G401.6 (cell line): ENCODE measurements at regions not wholly inside any gene's neighbourhood (a gene's known extent, or its start where the extent isn't known, plus 50 kb on each side); places are given as distances from the start of the nearest gene placed in this dataset.
"Not testable (repeated sequence)": the region's sequence is repeated elsewhere in the genome, so short reads cannot be mapped to it uniquely, and the experiment has no call there.

ENCODE experiments used
- FAIRE-seq: peaks from 2 replicates; lab custom pipeline; 2012; peaks lifted over from hg19 to GRCh38; lab: Jason Lieb, UNC

DNA sequence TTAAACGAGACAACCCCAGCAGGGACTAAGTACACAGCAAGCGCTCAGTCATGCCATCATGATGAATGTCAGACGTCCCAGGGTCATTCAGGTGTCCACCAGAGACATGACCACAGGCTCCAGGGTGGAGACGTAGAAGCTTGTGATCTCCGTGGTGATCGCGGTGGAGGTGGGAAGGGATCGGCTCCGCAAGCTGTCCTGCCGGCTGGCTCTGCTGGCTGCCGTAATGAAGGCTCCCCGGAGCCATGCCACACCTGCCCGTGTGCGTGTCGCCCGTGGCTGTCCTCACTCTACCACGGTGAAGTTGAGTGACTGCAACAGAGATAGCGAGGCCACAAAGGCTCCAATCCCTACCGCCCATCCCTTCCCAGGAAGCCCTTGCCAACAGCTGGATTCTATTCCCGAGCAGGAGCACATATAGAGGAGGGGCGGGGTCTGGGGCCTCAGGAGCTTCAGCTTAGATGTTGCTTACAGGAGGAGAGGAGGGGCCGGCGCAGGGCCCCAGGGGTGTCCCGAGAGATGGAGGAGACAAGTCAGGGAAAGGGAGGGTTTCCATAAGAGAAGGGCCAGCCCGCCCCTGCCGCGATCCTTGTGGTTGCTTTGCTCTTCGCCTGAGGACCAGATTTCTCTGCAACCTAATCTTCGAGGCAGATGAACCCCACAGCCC lies 332.6 kb upstream of the SFSWAP start:
- no peak for FAIRE-seq

DNA sequence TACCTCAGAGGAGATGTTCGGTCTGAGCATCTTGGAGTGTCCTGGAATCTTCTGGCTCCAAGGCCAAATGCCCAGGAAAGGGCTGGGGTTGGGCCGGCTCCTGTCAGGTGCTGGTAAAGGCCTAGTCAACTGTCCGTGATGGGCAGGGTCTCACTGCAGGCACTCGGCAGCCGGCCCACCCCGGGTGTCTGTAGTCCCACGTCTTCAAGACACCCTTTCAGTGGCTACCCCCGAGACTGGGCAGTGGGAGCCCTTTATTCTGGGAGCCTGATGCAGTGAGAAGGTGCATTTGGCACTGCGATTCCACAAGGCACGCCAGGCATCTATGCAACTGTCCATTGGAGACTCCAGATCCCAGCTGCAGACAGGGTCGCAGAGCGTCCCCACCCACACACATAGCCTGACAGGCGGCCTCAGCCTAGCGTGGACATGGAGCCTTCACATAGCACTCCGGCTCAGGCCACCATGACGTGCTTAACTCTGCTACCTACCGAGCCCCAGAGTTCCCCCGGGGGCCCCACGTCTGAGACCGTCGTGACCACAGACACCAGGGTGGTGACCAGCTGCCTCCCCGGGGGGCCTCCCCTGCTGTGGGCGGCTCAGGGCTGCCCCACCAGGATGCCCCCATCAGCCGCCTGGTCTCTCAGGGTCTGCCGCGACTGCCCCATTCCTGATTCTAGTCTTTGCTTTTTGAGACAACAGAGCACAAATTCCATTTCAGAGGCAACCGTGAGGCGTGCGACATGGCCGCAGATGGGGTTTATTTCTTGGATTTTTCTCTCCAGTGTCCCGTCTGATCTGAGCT lies 331.8 kb upstream of the SFSWAP start:
- no peak for FAIRE-seq

DNA sequence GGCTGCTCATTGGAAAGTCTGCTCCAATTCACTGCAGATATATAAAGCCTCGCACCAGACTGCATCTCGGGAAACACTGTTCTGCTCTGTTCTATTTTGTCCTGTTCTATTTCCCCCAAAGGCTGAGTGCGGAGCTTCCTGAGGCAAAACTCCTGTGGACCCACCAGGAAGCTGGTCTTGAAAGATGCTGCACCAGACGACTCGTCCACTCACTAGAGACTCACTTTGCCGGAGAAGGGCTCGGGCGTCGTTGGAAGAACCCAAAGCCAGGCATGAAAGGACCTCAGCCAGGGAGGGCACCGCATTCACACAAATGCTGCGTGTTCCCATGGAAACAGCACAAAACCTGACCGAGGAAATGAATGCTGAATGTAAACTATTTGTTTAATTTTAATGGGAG lies 331.2 kb upstream of the SFSWAP start:
- no peak for FAIRE-seq

DNA sequence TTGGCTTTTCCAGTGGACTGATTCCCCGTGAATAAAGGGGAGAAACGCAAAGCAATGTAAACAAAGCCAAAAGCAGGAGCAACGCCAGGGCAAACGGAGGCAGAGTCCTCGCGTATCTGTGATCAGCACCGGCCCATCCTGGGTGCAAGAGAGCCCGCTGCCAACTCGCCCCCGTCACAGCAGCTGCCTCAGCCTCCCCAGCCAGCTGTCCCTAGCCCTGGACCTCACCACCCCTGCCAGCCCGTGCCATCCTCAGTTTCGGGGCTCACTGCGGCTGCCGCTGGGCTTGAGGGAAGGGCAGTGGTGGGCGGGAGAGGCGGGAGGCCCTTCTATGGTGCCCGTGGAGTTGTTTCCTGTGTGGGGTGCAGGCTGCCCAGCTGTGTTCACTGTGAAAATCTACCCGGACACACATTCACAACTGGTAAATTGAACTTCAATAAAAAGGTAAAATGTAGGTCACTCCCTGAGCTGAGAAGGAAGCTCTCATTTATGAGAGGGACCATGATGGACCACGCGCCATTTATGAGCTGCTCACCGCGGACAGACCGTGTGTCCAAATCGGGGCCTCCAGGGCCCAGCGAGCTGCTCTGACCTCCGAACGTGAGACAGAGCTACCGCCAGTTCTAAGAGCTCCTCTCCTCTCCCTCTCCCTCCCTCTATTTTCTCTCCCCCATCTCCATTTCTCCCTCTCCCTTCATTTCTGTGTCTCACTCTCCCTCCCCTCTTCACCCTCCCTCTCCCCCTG lies 330.5 kb upstream of the SFSWAP start:
- FAIRE-seq, result no peak

DNA sequence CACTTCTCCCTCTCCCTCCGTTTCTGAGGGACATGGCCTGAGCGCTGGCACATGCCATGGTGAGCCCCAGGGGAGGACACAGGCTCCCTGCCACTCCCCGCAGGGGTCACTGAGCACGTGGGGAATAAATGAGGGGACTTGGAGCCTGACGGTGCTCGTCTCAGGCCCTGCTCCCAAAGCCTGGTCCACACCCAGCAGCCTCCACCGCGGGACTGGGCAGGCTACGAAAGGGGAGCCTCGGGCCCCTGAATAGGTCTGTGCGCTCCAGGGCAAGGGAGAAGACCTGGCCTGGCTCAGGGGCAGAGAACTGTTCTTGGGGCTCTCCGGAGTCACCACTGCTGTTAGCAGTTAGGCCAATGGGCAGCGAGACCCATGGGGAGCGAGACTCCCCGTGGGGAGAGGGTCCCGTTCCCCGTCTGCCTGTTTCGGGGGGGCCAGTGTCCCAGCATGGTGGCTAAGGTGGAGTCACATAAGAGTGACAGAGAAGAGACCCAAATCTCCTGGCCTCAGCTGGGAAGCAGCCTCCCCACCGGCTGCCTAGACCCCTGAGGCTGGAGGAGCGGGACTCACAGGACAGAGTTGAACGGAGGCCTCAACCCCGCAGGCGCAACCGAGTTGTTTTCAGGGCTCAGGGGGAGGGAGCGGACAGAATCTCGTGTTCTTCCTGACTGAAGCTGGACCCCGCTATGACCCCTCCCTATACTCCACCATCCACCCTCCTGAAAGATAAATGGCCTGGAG lies 329.8 kb upstream of the SFSWAP start:
- FAIRE-seq, result no peak

DNA sequence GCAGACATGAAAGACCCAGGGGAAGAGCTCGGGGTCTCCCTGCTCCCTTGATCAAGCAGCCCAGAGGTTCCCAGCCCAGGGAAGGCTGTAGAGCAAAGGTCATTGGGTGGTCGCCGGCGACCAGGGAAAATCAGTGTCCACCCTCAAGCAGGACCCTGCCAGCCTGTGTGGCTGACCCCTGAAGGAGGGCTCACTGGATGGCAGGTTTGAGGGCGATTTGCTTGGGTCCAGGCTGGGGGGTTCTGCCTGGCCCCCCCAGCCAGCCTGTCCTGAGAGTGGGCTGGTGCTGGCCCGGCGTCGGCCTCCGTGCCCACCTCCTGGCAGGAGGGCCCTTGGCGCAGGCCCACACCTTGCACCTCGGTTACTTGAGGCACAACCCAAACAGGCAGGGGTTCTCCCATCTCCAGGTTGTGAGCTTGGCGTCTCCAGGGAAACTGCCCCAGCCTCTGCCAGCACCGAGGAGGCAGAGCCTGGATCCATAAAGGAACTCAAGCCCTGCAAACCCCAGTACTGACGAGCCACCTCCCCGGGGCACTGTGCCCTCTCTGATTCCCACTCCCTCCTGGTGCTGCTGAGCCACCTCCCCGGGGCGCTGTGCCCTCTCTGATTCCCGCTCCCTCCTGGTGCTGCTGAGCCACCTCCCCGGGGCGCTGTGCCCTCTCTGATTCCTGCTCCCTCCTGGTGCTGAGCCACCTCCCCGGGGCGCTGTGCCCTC lies 329.0 kb upstream of the SFSWAP start:
- FAIRE-seq, result no peak

DNA sequence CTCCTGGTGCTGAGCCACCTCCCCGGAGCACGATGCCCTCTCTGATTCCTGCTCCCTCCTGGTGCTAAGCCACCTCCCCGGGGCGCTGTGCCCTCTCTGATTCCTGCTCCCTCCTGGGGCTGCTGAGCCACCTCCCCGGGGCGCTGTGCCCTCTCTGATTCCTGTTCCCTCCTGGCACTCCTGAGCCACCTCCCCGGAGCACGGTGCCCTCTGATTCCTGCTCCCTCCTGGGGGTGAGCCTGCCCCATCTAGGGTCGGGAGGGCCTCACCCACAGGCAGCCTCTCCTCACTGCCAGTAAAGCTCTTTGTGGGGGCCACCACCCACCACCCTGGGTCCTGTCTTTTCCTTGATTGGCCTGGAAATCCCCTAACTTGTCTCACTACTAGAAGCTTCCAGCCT lies 327.6 kb upstream of the SFSWAP start:
- FAIRE-seq, result no peak

DNA sequence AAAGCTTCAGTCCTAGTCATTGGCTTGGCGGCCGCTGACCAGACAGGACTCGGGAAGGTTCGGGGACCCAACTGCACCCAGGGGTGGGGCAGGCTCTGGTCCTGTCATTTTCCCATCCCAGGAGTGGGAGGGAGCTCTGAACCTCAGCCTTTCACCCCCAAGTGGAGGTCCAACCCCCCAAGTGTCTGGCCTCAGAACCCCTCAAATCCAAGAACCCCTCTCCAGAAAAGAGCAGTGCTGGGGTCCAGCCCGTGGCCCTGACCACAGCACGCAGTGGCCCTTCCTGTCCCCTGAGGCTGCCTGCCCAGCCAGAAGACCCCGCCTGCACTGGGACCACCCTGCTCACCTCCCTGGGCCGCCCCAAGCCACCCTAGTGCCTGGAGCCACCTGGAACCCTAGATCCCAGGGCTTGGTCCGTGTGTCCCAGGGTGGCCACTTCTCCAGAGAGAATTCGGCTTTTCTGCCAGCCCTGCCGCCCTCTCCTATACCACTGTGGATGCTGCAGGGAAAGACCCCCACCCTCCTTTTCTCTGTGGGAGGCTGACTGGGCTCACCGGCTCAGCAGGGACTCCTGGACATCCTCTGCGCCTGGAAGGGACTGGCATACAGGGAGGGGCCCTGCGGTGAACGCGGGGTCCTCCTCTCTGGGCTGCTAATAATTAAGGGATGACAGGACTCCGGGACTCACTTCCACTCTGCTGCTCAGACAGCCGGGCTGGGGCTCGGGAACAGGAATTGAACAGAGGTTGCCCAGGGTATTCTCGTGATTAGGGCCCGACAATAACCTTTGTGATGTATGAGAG lies 326.9 kb upstream of the SFSWAP start:
- no peak for FAIRE-seq

DNA sequence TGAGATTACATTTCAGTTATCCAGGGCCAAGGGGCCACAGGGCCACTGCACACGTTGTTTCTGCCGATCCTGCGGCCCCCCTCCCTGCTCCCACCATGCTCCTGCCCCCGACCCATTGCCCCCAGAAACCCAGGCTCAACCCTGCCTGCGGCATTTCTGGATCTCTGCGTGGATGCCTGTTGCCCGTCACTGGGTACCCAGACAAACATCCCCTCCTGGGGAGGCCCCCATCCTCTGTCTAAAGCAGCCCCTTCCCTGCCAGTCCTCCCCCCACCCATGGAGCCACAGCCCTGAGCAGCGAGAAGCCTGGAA lies 326.4 kb upstream of the SFSWAP start:
- FAIRE-seq, result no peak

DNA sequence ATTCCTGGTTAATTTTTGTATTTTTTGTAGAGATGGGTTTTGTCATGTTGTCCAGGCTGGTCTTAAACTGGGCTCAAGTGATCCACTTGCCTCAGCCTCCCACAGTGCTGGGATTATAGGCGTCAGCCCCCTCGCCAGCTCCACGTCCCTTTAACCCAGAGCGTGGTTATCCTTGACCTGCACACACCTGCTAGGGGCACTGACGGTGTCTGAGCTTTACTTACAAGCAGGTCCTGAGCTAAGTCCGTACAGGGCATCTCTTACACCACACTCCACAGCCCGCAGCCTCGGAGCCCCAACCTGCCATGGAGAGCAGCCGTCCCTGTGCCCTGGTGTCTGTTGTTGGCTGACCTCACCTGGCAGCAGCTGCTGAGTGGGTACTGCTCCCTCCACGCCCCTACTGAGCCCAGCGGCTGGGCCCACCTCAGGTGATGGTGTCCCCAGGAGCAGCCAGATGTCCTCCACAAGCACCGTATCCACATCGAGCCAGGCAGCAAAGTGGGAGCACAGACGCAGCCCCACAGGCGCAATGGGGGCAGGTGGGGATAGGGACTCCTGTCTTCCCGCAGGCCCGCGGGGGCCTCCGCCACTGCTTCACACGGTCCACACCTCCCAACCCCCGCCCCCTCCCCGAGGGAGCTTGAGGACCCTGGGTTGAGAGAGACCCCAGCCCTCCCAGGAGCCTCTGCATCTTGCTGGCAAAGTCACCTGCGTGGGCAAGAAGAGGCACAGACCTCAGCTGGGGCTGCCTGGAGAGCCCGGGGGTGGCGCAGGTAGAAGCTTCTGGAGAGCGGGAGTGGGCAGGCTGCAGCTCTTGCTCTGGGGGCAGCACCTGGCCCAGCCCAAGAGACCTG lies 325.4 kb upstream of the SFSWAP start:
- FAIRE-seq, result no peak

DNA sequence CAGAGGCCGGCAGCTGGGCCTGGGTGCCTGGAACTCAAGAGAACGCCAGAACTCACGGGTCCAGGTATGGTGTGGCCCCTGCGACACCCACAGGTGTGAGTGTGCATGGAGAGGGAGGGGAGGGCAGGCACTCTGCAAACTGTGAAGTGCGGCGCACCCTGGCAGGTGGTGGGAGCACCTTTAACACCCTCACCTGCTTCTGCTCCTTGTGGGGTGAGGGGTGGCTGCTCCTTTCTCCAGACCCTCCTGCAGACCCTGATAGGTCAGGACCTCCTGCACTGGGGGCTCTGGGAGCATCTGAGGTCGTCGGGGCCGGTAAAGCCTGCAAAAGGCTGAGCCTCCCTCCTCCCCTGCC lies 324.7 kb upstream of the SFSWAP start:
- FAIRE-seq, result no peak

DNA sequence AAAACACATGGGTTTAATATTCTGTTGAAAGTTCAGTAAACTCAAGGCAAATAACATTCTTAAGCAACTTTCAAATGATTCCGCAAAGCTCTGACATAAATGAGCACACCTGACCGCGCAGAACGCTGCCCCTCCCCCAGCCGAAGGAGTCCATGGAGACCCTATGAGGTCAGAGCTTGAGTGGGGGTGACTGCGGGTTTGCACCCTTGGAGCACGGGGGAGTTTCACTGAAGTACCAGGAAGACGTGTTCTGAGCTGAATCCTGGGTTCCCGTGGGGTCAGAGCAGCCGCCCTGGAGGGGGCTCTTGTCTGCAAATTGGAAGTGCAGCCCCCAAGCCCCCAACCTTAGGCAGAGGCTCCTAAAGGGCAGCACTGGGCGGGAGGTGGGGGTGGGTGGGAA lies 324.1 kb upstream of the SFSWAP start:
- no peak for FAIRE-seq

DNA sequence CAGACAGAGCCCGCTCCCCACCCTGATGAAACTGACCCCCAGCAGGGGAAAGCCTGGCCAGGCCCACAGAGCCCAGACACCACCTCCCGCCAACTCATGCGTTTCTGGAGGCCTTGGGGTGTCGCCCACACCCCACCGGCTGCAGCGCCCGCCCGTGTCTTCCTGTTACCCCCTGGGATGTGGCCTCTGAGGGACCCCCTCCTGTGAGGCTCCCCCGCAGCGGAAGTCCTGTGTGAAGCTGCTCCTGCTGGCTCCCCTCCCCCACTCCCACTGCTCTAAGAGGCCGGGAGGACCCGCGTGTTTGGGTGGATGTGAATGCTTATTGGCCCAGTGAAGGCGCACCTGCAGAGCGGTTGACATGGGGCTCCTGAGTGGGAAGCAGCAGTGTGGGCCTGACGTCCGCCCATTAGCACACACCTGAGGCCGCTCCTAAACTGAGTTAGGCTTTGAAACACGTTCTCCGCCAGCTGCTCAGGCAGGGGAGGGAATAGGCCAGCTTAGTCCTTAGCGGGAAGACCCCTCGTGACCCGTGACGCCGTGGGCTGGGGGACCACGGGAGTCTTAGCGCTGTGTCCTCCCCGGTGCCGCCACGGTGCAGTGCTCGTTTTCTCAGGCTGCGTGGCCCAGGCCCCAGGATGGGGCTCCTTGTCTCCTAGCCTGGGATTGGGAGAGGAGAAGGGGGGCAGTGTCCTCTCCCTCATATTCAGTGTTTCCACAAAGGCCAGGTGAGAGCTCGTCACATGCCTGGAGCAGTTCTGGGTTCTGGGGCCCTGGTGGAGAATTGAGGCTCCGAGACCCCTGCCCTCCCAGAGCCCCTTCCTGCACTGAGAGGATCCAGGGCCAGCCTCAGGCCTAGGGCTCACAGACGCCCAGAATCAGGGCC lies 323.4 kb upstream of the SFSWAP start:
- no peak for FAIRE-seq

DNA sequence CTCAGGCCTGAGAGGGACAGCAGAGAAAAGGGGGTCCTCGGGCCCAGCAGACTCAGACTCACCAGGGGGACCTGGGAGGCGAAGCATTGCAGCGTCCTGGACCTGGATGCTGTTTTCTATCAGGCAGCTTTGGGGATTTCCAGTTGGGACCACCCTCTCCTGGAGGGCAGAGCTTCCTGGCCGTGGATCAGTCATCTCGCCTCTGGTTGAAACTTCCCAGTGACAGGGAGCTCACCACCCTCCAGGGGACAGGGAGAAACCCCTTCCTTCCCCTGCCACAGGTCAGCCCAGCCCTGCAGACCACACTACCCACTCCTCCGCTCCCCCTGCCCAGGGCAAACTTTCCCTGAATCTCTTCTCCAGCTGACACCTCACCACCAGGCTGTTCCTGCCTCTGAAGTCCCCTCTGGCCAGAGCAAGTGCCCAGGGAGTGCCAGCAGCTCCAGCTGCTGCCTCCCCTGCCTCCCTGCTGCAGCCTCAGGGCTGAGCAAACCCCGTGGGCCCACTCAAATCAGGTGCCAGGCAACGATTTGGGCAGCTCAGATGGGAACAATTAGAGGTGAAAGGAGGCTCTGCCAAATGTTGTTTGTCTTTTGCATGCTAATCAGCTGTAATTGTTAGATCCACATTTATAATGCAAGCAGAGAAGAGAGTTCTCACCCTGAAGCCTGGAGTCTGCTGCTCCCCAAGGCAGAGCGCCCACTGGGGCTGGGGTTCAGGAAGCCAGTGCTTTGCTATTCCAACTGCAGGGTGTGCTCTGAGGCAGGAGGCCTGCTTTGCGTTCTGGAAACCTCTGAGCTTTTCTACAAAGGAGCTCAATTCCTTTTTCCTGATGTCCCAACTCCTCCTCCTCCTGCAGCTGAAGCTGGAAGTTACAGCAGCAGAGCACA lies 322.5 kb upstream of the SFSWAP start:
- FAIRE-seq, result not testable (repeated sequence)

DNA sequence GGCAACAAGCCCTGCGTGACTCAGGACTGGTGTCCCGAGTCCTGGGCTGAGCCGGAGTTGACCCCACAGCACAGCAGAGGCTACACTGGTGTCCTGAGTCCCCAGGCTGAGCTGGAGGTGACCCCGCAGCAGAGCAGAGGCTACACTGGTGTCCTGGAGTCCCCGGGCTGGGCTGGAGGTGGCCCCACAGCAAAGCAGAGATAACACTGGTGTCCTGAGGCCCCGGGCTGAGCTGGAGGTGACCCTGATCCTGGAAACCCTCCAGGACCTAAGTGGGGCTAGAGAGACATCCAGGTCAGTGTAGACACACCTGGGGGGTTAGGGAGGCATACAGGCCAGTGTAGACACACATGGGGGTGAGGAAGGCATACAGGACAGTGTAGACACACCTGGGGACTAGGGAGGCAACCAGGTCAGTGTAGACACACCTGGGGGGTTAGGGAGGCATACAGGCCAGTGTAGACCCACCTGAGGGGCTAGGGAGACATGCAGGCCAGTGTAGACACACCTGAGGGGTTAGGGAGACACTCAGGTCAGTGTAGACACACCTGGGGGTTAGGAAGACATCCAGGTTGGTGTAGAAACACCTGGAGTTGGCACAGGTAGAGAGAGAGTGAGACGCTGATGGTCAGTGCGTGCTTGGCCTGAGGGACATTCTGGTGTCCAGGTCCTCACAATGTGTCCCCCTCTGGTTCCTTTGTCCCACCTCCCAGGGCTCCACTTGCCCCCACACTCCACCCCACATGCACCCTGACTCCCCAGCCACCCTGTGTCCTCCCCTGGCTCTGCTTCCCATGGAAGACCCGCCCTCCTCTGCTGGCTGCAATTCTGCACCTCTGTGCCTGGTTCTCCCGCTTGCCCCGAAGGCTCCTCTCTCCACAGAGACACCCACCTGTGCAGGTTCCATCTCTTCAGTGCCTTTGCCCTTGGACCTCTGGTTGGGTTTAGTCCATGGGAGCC lies 321.6 kb upstream of the SFSWAP start:
- no peak for FAIRE-seq

DNA sequence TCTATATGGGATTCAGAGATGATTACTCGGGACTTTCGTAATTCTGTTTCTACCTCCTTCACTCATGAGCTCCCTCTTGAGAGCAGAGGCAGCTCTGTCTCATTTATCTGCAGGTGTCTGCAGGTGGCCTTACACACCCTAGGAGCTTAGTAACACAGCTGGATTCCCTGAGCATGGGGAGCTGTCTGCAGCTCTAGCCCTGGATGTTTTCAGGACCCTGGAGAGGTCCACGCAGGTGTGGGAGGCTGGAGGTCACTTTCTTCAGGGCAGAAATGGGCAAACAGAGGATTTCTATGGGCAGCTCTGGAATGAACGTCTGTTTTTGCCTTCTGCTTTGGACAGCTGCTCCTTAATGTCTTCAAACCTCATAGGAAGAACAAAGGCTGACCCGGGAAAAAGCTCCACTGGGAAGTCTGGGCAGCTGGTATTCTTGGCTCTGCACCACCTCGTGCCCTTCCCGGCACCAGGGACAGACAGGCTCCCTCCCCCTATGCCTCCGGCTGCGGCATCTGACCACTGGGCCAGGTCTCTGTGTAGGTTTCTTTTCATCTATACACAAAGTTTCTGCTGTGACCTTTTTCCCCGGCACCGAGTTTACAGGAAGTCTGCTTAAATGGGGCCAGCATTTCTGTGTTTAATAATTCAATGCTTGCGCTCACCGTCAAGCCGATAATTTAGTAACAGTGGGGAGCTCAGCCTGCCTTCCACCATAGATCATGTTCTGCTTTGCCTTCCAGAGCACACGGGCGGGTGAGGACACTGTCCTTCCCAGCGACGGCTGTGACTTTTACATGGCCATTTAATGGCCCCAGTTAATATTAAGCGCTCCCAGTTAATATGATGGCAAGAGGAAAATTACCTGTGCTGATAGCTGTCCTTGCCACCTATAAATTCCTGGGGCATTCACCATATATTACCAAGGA lies 320.2 kb upstream of the SFSWAP start:
- FAIRE-seq, result no peak
